Calu3 (cell line): ENCODE measurements at regions not wholly inside any gene's neighbourhood (a gene's known extent, or its start where the extent isn't known, plus 50 kb on each side); places are given as distances from the start of the nearest gene placed in this dataset.

Experiments
- BruUV-seq: library from RNA; stranded (reverse); fragments of 400-500 nt; replicated peaks from 2 replicates; lab custom pipeline; 2021; lab: Mats Ljungman, UMichigan
- CTCF ChIA-PET: fragments of 300-600 bp; sonication (Branson Sonifier 250); formaldehyde crosslinking; loops from one replicate; lab custom pipeline; 2022; ENCODE audit warnings: antibody characterized with exemption; lab: Charles Lee
- DNase-seq: peaks from one replicate; pipeline ENCODE4 v3.0.0; 2022
- H3K27ac Mint-ChIP-seq: one replicate; pipeline ENCODE4 v1.8.0; 2022; ENCODE audit warnings: mixed read lengths; ENCODE audit not compliant: unreplicated experiment
- H3K27me3 Mint-ChIP-seq: one replicate; pipeline ENCODE4 v1.8.0; 2022; ENCODE audit warnings: mixed read lengths; ENCODE audit not compliant: unreplicated experiment
- H3K36me3 Mint-ChIP-seq: one replicate; pipeline ENCODE4 v1.8.0; 2022; ENCODE audit warnings: mild to moderate bottlenecking, moderate library complexity, mixed read lengths; ENCODE audit not compliant: insufficient read depth, unreplicated experiment
- H3K4me1 Mint-ChIP-seq: one replicate; pipeline ENCODE4 v1.8.0; 2022; ENCODE audit warnings: mild to moderate bottlenecking, low read depth, mixed read lengths; ENCODE audit not compliant: unreplicated experiment
- H3K4me3 Mint-ChIP-seq: one replicate; pipeline ENCODE4 v1.8.0; 2022; ENCODE audit warnings: mild to moderate bottlenecking, low read depth, moderate library complexity, mixed read lengths; ENCODE audit not compliant: unreplicated experiment
- H3K9me3 Mint-ChIP-seq: one replicate; pipeline ENCODE4 v1.8.0; 2022; ENCODE audit warnings: low read depth, mixed read lengths; ENCODE audit not compliant: unreplicated experiment
- CTCF ChIP-seq: fragments of 200-600 bp; IDR thresholded peaks from one replicate; pipeline ENCODE4 v1.8.0; 2022; ENCODE audit warnings: antibody characterized with exemption; ENCODE audit not compliant: unreplicated experiment
- intact Hi-C: fragments of 100-400 bp; cut with micrococcal nuclease; formaldehyde crosslinking; loops from one replicate; pipeline ENCODE4 v1.10.0; 2022; ENCODE audit not compliant: unreplicated experiment

DNA sequence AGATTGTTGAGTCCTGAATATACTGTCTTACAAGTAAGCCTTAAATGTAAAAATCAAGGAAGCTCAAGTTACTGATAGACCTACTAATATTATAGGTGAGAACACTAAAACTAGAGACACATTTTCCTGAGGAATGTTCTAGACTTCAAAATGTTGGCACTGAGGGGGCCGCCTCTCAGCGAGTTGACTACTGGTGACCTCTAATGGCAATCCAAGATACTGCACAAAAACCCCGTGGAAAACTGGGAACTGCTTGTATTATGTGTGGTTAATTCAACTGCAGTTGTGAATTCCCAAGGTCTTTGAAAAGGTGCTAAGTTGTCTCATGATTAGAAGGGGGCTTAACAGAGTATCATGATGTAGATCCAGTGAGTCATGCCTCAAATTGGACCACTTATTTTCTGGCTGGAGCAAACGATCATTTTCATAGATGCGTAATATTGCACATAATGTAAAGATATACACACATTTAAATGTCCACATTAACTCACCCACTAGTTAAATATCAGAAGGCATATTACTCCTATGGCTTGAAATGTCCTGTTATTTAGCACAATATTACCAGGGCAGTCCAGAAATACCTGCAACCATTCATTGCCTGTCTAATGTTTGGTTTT, 336.2 kb downstream of the FOXA2 start:
- no TSS peak for BruUV-seq
- no peaks in the 10 kb centered on the region for H3K4me1 Mint-ChIP-seq
- H3K27ac Mint-ChIP-seq, result no peak overlapping the region
- H3K4me3 Mint-ChIP-seq, result no peak overlapping the region
- peaks cover 18% of the 10 kb centered on the region for H3K27me3 Mint-ChIP-seq
- CTCF ChIA-PET, result no interaction called here
- DNase-seq, result no peak
- H3K9me3 Mint-ChIP-seq, result no peaks in the 10 kb centered on the region
- intact Hi-C loops, result no loop called here
- H3K36me3 Mint-ChIP-seq, result no peaks in the 10 kb centered on the region
- no peak for TF ChIP-seq CTCF

GRCh38 chr20:22245139-22245538, 339.2 kb downstream of the FOXA2 start:
- no peaks in the 10 kb centered on the region for H3K4me1 Mint-ChIP-seq
- peaks cover 2% of the 10 kb centered on the region for H3K27me3 Mint-ChIP-seq
- TF ChIP-seq CTCF, result no peak
- no peaks in the 10 kb centered on the region for H3K36me3 Mint-ChIP-seq
- no peaks in the 10 kb centered on the region for H3K9me3 Mint-ChIP-seq
- H3K4me3 Mint-ChIP-seq, result no peak overlapping the region
- no peak for DNase-seq
- CTCF ChIA-PET, result no interaction called here
- intact Hi-C loops, result no loop called here
- H3K27ac Mint-ChIP-seq, result no peak overlapping the region
- BruUV-seq, result no TSS peak

- no peaks in the 10 kb centered on the region for H3K9me3 Mint-ChIP-seq
- DNase-seq, result no peak
- H3K27me3 Mint-ChIP-seq, result peaks cover 23% of the 10 kb centered on the region
- CTCF ChIA-PET, result no interaction called here
- TF ChIP-seq CTCF, result no peak
- intact Hi-C loops, result no loop called here
- H3K27ac Mint-ChIP-seq, result no peak overlapping the region
- BruUV-seq, result no TSS peak
- no peak overlapping the region for H3K4me3 Mint-ChIP-seq
- H3K4me1 Mint-ChIP-seq, result no peaks in the 10 kb centered on the region
- no peaks in the 10 kb centered on the region for H3K36me3 Mint-ChIP-seq
Measured at GRCh38 chr20:22243067-22243466, 341.3 kb downstream of the FOXA2 start.

GRCh38 chr20:22241609-22242008, 342.8 kb downstream of the FOXA2 start:
- CTCF ChIA-PET, result no interaction called here
- H3K9me3 Mint-ChIP-seq, result no peaks in the 10 kb centered on the region

More at GRCh38 chr20:22241609-22242008, 342.8 kb downstream of the FOXA2 start:
- TF ChIP-seq CTCF, result no peak
- Mint-ChIP-seq H3K36me3 (no peaks in the 10 kb centered on the region), H3K4me1 (no peaks in the 10 kb centered on the region), H3K4me3 (no peak overlapping the region), H3K27me3 (peaks cover 32% of the 10 kb centered on the region), H3K27ac (no peak overlapping the region)
- intact Hi-C loops, result no loop called here
- DNase-seq, result no peak
- no TSS peak for BruUV-seq
